Colonic mucosa (tissue), 4 donors: ENCODE measurements at regions not wholly inside any gene's neighbourhood (a gene's known extent, or its start where the extent isn't known, plus 50 kb on each side); places are given as distances from the start of the nearest gene placed in this dataset.
"Not testable (repeated sequence)": the region's sequence is repeated elsewhere in the genome, so short reads cannot be mapped to it uniquely, and the experiment has no call there.

Experiments
- DNase-seq: peaks from one replicate; pipeline ENCODE4 v3.0.0-alpha.2; 2020
- H3K27ac ChIP-seq: fragments of 200-600 bp; one replicate; pipeline ENCODE4 v1.8.0; 2021
- H3K27me3 ChIP-seq: fragments of 200-600 bp; one replicate; pipeline ENCODE4 v1.8.0; 2021
- H3K36me3 ChIP-seq: fragments of 200-600 bp; one replicate; pipeline ENCODE4 v1.8.0; 2021
- H3K4me1 ChIP-seq: fragments of 200-600 bp; one replicate; pipeline ENCODE4 v1.8.0; 2021; ENCODE audit warnings: mild to moderate bottlenecking
- H3K4me3 ChIP-seq: fragments of 200-600 bp; one replicate; pipeline ENCODE4 v1.8.0; 2021
- H3K9ac ChIP-seq, 2 donors: one replicate each; pipeline ENCODE4 v1.7.0; 2013; ENCODE audit warnings: control low read depth in 2 of 2, low read depth in 2 of 2, low read length in 2 of 2
- H3K9me3 ChIP-seq: fragments of 200-600 bp; one replicate; pipeline ENCODE4 v1.8.0; 2021
- CTCF ChIP-seq: fragments of 200-600 bp; IDR thresholded peaks from one replicate; pipeline ENCODE4 v1.8.0; 2022; ENCODE audit warnings: antibody characterized with exemption, mild to moderate bottlenecking
- intact Hi-C: fragments of 100-400 bp; cut with DNase I; formaldehyde crosslinking; loops from one replicate; pipeline ENCODE4 v1.14.1; 2022
- donor health status: healthy.
- donor health status: DM: no; HTN: no; CAD: no.
- donor health status: DM: no; HTN: no; CAD: no.

- Histone ChIP-seq H3K27ac (no peak overlapping the region), H3K9ac (no peak overlapping the region), H3K9me3 (no peaks in the 10 kb centered on the region), H3K4me1 (no peaks in the 10 kb centered on the region), H3K4me3 (no peak overlapping the region), H3K27me3 (no peaks in the 10 kb centered on the region), H3K36me3 (no peaks in the 10 kb centered on the region)
- no peak for DNase-seq
- no peak for TF ChIP-seq CTCF
- intact Hi-C loops: no loop called here
Measured at GRCh38 chr7:28329661-28330363, 82.5 kb upstream of the CREB5 start.

DNA sequence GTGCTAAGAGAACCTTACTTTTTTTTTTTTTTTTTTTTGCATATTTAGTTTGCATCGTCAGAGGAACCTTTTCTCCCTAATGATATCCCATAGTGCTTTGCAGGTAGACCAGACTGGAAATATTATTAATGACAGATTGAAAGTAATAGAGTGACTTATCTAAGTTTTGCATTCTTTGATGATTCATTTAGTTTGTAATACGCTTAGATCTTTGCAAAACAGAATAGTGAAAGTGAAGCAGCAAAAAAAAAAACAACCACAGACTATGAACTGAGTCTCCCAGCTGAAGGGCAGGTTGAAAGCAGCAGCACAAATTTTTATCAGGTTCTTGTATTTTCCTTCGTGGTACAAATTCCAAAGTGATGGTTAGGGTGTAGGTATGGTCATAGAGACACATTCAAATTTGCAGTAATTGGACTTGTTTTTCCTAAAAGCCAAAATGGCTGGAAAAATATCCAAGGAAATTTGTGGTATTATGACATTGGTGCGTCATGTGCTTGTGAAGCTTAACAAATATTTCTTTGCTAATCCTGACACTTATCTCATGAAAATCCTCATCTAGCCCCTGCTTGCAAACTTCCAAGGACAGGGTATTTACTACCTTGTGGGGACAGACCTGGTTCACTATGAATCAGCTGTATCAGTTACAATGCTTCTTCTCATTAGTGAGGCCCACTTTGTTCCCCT lies 81.8 kb upstream of the CREB5 start:
- H3K4me3 ChIP-seq: no peak overlapping the region
- intact Hi-C loops: no loop called here
- no peaks in the 10 kb centered on the region for H3K27me3 ChIP-seq
- H3K9ac ChIP-seq: no peak overlapping the region
- no peak overlapping the region for H3K27ac ChIP-seq
- H3K36me3 ChIP-seq: no peaks in the 10 kb centered on the region
- TF ChIP-seq CTCF: no peak
- no peaks in the 10 kb centered on the region for H3K9me3 ChIP-seq
- no peak for DNase-seq
- no peaks in the 10 kb centered on the region for H3K4me1 ChIP-seq

- Histone ChIP-seq H3K9ac (no peak overlapping the region), H3K4me3 (no peak overlapping the region), H3K36me3 (no peaks in the 10 kb centered on the region), H3K4me1 (no peaks in the 10 kb centered on the region), H3K9me3 (no peaks in the 10 kb centered on the region), H3K27ac (no peak overlapping the region), H3K27me3 (no peaks in the 10 kb centered on the region)
- no peak for TF ChIP-seq CTCF
- DNase-seq: no peak
- intact Hi-C loops: no loop called here
Measured at GRCh38 chr7:28332046-28332445, 80.3 kb upstream of the CREB5 start.

DNA sequence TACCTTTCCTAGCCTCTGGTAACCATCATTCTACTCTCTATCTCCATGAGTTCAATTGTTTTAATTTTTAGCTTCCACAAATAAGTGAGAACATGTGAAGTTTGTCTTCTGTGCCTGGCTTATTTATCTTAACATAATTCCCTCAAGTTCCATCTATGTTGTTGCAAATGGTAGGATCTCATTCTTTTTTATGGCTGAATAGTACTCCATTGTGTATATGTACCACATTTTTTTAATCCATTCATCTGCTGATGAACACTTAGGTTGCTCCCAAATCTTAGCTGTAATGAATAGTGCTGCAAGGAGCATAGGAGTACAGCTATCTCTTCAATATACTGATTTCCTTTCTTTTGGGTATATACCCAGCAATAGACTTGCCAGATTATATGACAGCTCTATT lies 78.8 kb upstream of the CREB5 start:
- H3K9me3 ChIP-seq, H3K9ac ChIP-seq, H3K27me3 ChIP-seq, H3K27ac ChIP-seq, H3K4me1 ChIP-seq, H3K4me3 ChIP-seq, DNase-seq, intact Hi-C loops, H3K36me3 ChIP-seq: not testable (repeated sequence)

GRCh38 chr7:28336806-28337205 lies 75.5 kb upstream of the CREB5 start:
- intact Hi-C loops: no loop called here
- no peak overlapping the region for H3K4me3 ChIP-seq
- no peak for TF ChIP-seq CTCF
- H3K9ac ChIP-seq: no peak overlapping the region
- no peaks in the 10 kb centered on the region for H3K4me1 ChIP-seq
- no peaks in the 10 kb centered on the region for H3K27me3 ChIP-seq
- no peak overlapping the region for H3K27ac ChIP-seq
- no peaks in the 10 kb centered on the region for H3K9me3 ChIP-seq
- H3K36me3 ChIP-seq: no peaks in the 10 kb centered on the region
- DNase-seq: no peak

- intact Hi-C loops: no loop called here
- TF ChIP-seq CTCF: no peak
- Histone ChIP-seq H3K9me3 (no peaks in the 10 kb centered on the region), H3K27ac (no peak overlapping the region), H3K4me1 (no peaks in the 10 kb centered on the region), H3K9ac (no peak overlapping the region), H3K4me3 (no peak overlapping the region), H3K27me3 (no peaks in the 10 kb centered on the region), H3K36me3 (no peaks in the 10 kb centered on the region)
- no peak for DNase-seq
Measured at GRCh38 chr7:28338041-28338440, 74.3 kb upstream of the CREB5 start.
